Panc1 (cell line): ENCODE measurements at regions not wholly inside any gene's neighbourhood (a gene's known extent, or its start where the extent isn't known, plus 50 kb on each side); places are given as distances from the start of the nearest gene placed in this dataset.

ENCODE experiments used
- ATAC-seq: fragments of 200-7000 bp; cut with Tn5 transposase; 2 replicates; pipeline ENCODE4 v1.9.1; 2020; ENCODE audit warnings: mild to moderate bottlenecking, moderate library complexity
- BruUV-seq: library from RNA; stranded (reverse); fragments of 400-500 nt; replicated peaks from 2 replicates; lab custom pipeline; 2021; lab: Mats Ljungman, UMichigan
- CTCF ChIA-PET: fragments of 300-600 bp; sonication (Branson Sonifier 250); formaldehyde crosslinking; loops from one replicate; lab custom pipeline; 2022; ENCODE audit warnings: antibody characterized with exemption; lab: Charles Lee
- POLR2A ChIA-PET: fragments of 300-600 bp; sonication (Branson Sonifier 250); formaldehyde crosslinking; loops from one replicate; lab custom pipeline; 2022; ENCODE audit warnings: antibody characterized with exemption; lab: Charles Lee
- DNase-seq: peaks from one replicate; pipeline ENCODE4 v3.0.0-alpha.2; 2010; ENCODE audit warnings: low read depth, low spot score
- H3K27ac ChIP-seq: 2 replicates; pipeline ENCODE4 v1.5.1; 2011; ENCODE audit warnings: mild to moderate bottlenecking, low read length, inconsistent platforms
- H3K27me3 ChIP-seq: fragments of 200-500 bp; sonication (Bioruptor generic); 2 replicates; pipeline ENCODE4 v1.6.0; 2014; ENCODE audit warnings: low read length, inconsistent platforms; ENCODE audit not compliant: control insufficient read depth, insufficient read depth
- H3K36me3 ChIP-seq: fragments of 200-500 bp; sonication (Bioruptor generic); 2 replicates; pipeline ENCODE4 v1.5.1; 2014; ENCODE audit warnings: inconsistent platforms, mild to moderate bottlenecking, low read length, moderate library complexity; ENCODE audit not compliant: control insufficient read depth, insufficient read depth
- H3K4me1 ChIP-seq: 2 replicates; pipeline ENCODE4 v1.5.1; 2011; ENCODE audit warnings: inconsistent platforms, mild to moderate bottlenecking, low read length, moderate library complexity; ENCODE audit not compliant: control insufficient read depth, insufficient read depth
- H3K4me3 ChIP-seq, 2 experiments: 2 replicates each; pipeline ENCODE4 v1.5.1; 2011 to 2012; ENCODE audit warnings: low read depth in 2 of 2, low read length in 2 of 2, mild to moderate bottlenecking in 2 of 2, inconsistent platforms in 1 of 2, moderate library complexity in 1 of 2
- H3K9me3 ChIP-seq: fragments of 200-500 bp; sonication (Bioruptor generic); 2 replicates; pipeline ENCODE4 v1.5.1; 2014; ENCODE audit warnings: low read depth, mild to moderate bottlenecking, inconsistent platforms, low read length, moderate library complexity; ENCODE audit not compliant: control insufficient read depth, insufficient read depth
- POLR2AphosphoS5 ChIP-seq: IDR thresholded peaks from 2 replicates; pipeline ENCODE4 v1.6.1; 2012; ENCODE audit warnings: mild to moderate bottlenecking, low read depth, low read length, moderate library complexity
- SIN3A ChIP-seq: IDR thresholded peaks from 2 replicates; pipeline ENCODE4 v1.6.1; 2012; ENCODE audit warnings: low read depth, mild to moderate bottlenecking, low read length, moderate library complexity, borderline replicate concordance; ENCODE audit not compliant: insufficient read depth
- TCF7L2 ChIP-seq: IDR thresholded peaks from 2 replicates; pipeline ENCODE4 v1.6.1; 2011; ENCODE audit warnings: mild to moderate bottlenecking, low read depth, low read length, inconsistent platforms
- in situ Hi-C: cut with HindIII; loops from 2 replicates; pipeline ENCODE4 v1.10.0; 2016; ENCODE audit warnings: low sequenced_read_pairs, low pct_unique_long_range_greater_than_20kb
- intact Hi-C: fragments of 100-400 bp; cut with micrococcal nuclease; formaldehyde crosslinking; loops from one replicate; pipeline ENCODE4 v1.10.0; 2022; ENCODE audit not compliant: unreplicated experiment
- TF ChIP-seq, protein P1 (sequence below): fragments of 450-650 bp; IDR thresholded peaks from 2 replicates; pipeline ENCODE4 v1.5.1; 2017; ENCODE audit warnings: mild to moderate bottlenecking
- TF ChIP-seq, protein P2 (sequence below), 2 experiments: IDR thresholded peaks; 2 replicates each; pipeline ENCODE4 v1.6.1; 2011 to 2012; ENCODE audit warnings: low read depth in 2 of 2, control low read depth in 1 of 2, low read length in 1 of 2, mild to moderate bottlenecking in 1 of 2, moderate library complexity in 1 of 2; ENCODE audit not compliant: insufficient read depth in 1 of 2

- H3K27ac ChIP-seq, result no peak overlapping the region
- H3K9me3 ChIP-seq, result no peaks in the 10 kb centered on the region
- no TSS peak for BruUV-seq
- H3K4me3 ChIP-seq, result no peak overlapping the region
- H3K4me1 ChIP-seq, result no peaks in the 10 kb centered on the region
- ChIA-PET POLR2A (no interaction called here), CTCF (no interaction called here)
- intact Hi-C loops, result no loop called here
- no peaks in the 10 kb centered on the region for H3K36me3 ChIP-seq
- no peaks in the 10 kb centered on the region for H3K27me3 ChIP-seq
- in situ Hi-C loops, result no loop called here
- no peak for ATAC-seq
- TF ChIP-seq, protein P1, sequence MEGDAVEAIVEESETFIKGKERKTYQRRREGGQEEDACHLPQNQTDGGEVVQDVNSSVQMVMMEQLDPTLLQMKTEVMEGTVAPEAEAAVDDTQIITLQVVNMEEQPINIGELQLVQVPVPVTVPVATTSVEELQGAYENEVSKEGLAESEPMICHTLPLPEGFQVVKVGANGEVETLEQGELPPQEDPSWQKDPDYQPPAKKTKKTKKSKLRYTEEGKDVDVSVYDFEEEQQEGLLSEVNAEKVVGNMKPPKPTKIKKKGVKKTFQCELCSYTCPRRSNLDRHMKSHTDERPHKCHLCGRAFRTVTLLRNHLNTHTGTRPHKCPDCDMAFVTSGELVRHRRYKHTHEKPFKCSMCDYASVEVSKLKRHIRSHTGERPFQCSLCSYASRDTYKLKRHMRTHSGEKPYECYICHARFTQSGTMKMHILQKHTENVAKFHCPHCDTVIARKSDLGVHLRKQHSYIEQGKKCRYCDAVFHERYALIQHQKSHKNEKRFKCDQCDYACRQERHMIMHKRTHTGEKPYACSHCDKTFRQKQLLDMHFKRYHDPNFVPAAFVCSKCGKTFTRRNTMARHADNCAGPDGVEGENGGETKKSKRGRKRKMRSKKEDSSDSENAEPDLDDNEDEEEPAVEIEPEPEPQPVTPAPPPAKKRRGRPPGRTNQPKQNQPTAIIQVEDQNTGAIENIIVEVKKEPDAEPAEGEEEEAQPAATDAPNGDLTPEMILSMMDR, result no peak
- TF ChIP-seq, protein P2, sequence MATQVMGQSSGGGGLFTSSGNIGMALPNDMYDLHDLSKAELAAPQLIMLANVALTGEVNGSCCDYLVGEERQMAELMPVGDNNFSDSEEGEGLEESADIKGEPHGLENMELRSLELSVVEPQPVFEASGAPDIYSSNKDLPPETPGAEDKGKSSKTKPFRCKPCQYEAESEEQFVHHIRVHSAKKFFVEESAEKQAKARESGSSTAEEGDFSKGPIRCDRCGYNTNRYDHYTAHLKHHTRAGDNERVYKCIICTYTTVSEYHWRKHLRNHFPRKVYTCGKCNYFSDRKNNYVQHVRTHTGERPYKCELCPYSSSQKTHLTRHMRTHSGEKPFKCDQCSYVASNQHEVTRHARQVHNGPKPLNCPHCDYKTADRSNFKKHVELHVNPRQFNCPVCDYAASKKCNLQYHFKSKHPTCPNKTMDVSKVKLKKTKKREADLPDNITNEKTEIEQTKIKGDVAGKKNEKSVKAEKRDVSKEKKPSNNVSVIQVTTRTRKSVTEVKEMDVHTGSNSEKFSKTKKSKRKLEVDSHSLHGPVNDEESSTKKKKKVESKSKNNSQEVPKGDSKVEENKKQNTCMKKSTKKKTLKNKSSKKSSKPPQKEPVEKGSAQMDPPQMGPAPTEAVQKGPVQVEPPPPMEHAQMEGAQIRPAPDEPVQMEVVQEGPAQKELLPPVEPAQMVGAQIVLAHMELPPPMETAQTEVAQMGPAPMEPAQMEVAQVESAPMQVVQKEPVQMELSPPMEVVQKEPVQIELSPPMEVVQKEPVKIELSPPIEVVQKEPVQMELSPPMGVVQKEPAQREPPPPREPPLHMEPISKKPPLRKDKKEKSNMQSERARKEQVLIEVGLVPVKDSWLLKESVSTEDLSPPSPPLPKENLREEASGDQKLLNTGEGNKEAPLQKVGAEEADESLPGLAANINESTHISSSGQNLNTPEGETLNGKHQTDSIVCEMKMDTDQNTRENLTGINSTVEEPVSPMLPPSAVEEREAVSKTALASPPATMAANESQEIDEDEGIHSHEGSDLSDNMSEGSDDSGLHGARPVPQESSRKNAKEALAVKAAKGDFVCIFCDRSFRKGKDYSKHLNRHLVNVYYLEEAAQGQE (IDR thresholded peaks at IDR 0.05; ENCODE audit: insufficient read depth in 1 of 2, low read depth in 2 of 2, low read length in 1 of 2), result no peak
- TF ChIP-seq TCF7L2 (no peak), SIN3A (no peak), POLR2AphosphoS5 (no peak)
- DNase-seq, result no peak
Observed at GRCh38 chr2:194696690-194697089, 960.3 kb upstream of the SLC39A10 start.

DNA sequence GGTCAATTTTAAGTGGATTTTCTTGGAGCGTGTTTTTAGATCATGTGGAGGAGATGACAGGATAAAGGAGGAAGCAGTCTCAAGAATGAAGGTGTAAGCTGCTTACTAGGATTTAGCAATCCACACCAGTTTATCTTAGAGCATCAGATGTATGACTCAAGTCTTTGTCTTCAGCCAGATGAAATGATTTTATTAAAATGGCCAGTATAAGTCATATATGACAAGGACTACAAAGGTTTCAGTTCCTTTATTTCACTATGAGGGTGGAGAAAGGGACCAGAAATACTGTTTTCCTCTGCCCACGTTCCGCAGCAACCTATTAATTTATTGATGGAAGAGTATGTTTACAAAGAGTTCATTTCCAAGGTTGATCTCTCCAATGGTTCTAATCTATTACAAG, 970.5 kb upstream of the SLC39A10 start:
- Histone ChIP-seq H3K9me3 (no peaks in the 10 kb centered on the region), H3K4me3 (no peak overlapping the region), H3K4me1 (no peaks in the 10 kb centered on the region), H3K36me3 (no peaks in the 10 kb centered on the region), H3K27ac (no peak overlapping the region), H3K27me3 (no peaks in the 10 kb centered on the region)
- intact Hi-C loops, result no loop called here
- ChIA-PET CTCF (no interaction called here), POLR2A (no interaction called here)
- BruUV-seq, result no TSS peak
- TF ChIP-seq, protein P1, result no peak
- TF ChIP-seq POLR2AphosphoS5, result no peak
- TF ChIP-seq TCF7L2, result no peak
- TF ChIP-seq, protein P2 (IDR thresholded peaks at IDR 0.05; ENCODE audit: insufficient read depth in 1 of 2, low read depth in 2 of 2, low read length in 1 of 2), result no peak
- no peak for TF ChIP-seq SIN3A
- ATAC-seq (no peak), DNase-seq (no peak)
- in situ Hi-C loops, result no loop called here
